ENCODE measurements at regions not wholly inside any gene's neighbourhood (a gene's known extent, or its start where the extent isn't known, plus 50 kb on each side); places are given as distances from the start of the nearest gene placed in this dataset.

- no peak overlapping the region for H3K4me3 ChIP-seq (replicated peaks; ENCODE audit: low read depth, low read length)
- TF ChIP-seq CTCF (IDR thresholded peaks at IDR 0.05; ENCODE audit: insufficient read depth, low read length, poor library complexity, severe bottlenecking) = no peak
- DNase-seq (ENCODE audit: extremely low read depth, insufficient read length) = no peak
- H3K36me3 ChIP-seq (ENCODE audit: control insufficient read depth, insufficient read depth, low read length) = no peaks in the 10 kb centered on the region
- no peaks in the 10 kb centered on the region for H3K27me3 ChIP-seq (replicated peaks; ENCODE audit: control insufficient read depth, insufficient read depth, low read length)
Observed at GRCh38 chr11:28951191-28951590, 843.0 kb downstream of the METTL15 start.

- Histone ChIP-seq H3K36me3 (ENCODE audit: control insufficient read depth, insufficient read depth, low read length) (no peaks in the 10 kb centered on the region), H3K4me3 (replicated peaks; ENCODE audit: low read depth, low read length) (no peak overlapping the region), H3K27me3 (replicated peaks; ENCODE audit: control insufficient read depth, insufficient read depth, low read length) (no peaks in the 10 kb centered on the region)
- no peak for DNase-seq (ENCODE audit: extremely low read depth, insufficient read length)
- no peak for TF ChIP-seq CTCF (IDR thresholded peaks at IDR 0.05; ENCODE audit: insufficient read depth, low read length, poor library complexity, severe bottlenecking)
Observed at GRCh38 chr11:28939381-28939780, 831.2 kb downstream of the METTL15 start.

GRCh38 chr11:28938091-28938490 is 829.9 kb downstream of the METTL15 start:
- Histone ChIP-seq H3K4me3 (replicated peaks; ENCODE audit: low read depth, low read length) (no peak overlapping the region), H3K27me3 (replicated peaks; ENCODE audit: control insufficient read depth, insufficient read depth, low read length) (no peaks in the 10 kb centered on the region), H3K36me3 (ENCODE audit: control insufficient read depth, insufficient read depth, low read length) (no peaks in the 10 kb centered on the region)
- no peak for DNase-seq (ENCODE audit: extremely low read depth, insufficient read length)
- no peak for TF ChIP-seq CTCF (IDR thresholded peaks at IDR 0.05; ENCODE audit: insufficient read depth, low read length, poor library complexity, severe bottlenecking)

GRCh38 chr11:28932940-28933339 is 824.8 kb downstream of the METTL15 start:
- no peak for TF ChIP-seq CTCF (IDR thresholded peaks at IDR 0.05; ENCODE audit: insufficient read depth, low read length, poor library complexity, severe bottlenecking)
- no peaks in the 10 kb centered on the region for H3K27me3 ChIP-seq (replicated peaks; ENCODE audit: control insufficient read depth, insufficient read depth, low read length)
- DNase-seq (ENCODE audit: extremely low read depth, insufficient read length) = no peak
- no peaks in the 10 kb centered on the region for H3K36me3 ChIP-seq (ENCODE audit: control insufficient read depth, insufficient read depth, low read length)
- no peak overlapping the region for H3K4me3 ChIP-seq (replicated peaks; ENCODE audit: low read depth, low read length)

- no peak for TF ChIP-seq CTCF (IDR thresholded peaks at IDR 0.05; ENCODE audit: insufficient read depth, low read length, poor library complexity, severe bottlenecking)
- no peaks in the 10 kb centered on the region for H3K27me3 ChIP-seq (replicated peaks; ENCODE audit: control insufficient read depth, insufficient read depth, low read length)
Observed at GRCh38 chr11:28924004-28924403, 815.8 kb downstream of the METTL15 start.

GRCh38 chr11:28922386-28922981 is 814.3 kb downstream of the METTL15 start:
- no peak for DNase-seq (ENCODE audit: extremely low read depth, insufficient read length)

More at GRCh38 chr11:28924004-28924403, 815.8 kb downstream of the METTL15 start:
- H3K4me3 ChIP-seq (replicated peaks; ENCODE audit: low read depth, low read length) = no peak overlapping the region
- DNase-seq (ENCODE audit: extremely low read depth, insufficient read length) = no peak
- H3K36me3 ChIP-seq (ENCODE audit: control insufficient read depth, insufficient read depth, low read length) = no peaks in the 10 kb centered on the region

More at GRCh38 chr11:28922386-28922981, 814.3 kb downstream of the METTL15 start:
- H3K27me3 ChIP-seq (replicated peaks; ENCODE audit: control insufficient read depth, insufficient read depth, low read length) = no peaks in the 10 kb centered on the region
- no peak for TF ChIP-seq CTCF (IDR thresholded peaks at IDR 0.05; ENCODE audit: insufficient read depth, low read length, poor library complexity, severe bottlenecking)
- H3K36me3 ChIP-seq (ENCODE audit: control insufficient read depth, insufficient read depth, low read length) = no peaks in the 10 kb centered on the region
- H3K4me3 ChIP-seq (replicated peaks; ENCODE audit: low read depth, low read length) = no peak overlapping the region
